Ovary (tissue), 3 donors: ENCODE measurements at regions not wholly inside any gene's neighbourhood (a gene's known extent, or its start where the extent isn't known, plus 50 kb on each side); places are given as distances from the start of the nearest gene placed in this dataset.

Experiments
- CTCF ChIP-seq, 3 donors: fragments of 450-650 bp in 2 of 3; fragments of 200-600 bp in 1 of 3; IDR thresholded peaks; one replicate each; pipeline versions ENCODE4 v1.5.1 to v1.8.0; 2016 to 2022; ENCODE audit warnings: antibody characterized with exemption in 3 of 3, mild to moderate bottlenecking in 1 of 3
- EP300 ChIP-seq: sonication (generic); formaldehyde crosslinking; IDR thresholded peaks from one replicate; pipeline ENCODE4 v1.6.1; 2017; ENCODE audit warnings: antibody characterized with exemption
- POLR2A ChIP-seq: fragments of 450-650 bp; IDR thresholded peaks from one replicate; pipeline ENCODE4 v1.6.1; 2017; ENCODE audit warnings: antibody characterized with exemption, mild to moderate bottlenecking, moderate library complexity
- donor health status: DM: no; HTN: no; CAD: no.

DNA sequence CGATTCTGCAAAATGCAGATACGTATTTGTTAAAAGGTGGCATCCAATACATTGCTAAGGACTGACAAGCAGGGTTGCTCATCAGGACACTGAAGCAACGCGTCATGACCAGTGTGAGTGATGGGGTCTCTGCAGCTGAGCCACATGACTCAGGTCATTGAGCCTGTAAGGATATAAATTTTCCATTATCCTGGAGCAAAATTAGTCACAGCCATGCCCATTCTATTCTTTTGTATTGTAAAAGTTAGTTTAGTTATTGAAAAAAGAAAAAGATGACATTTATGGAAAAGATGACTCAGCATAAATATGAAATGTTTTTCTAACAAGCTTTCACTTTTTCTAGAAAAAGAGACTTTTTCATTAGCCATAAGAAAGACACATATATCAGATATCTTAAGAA lies 268.0 kb upstream of the TMEM132C start:
- TF ChIP-seq POLR2A (no peak), CTCF (IDR thresholded peaks at IDR 0.05) (no peak), EP300 (no peak)
